ENCODE measurements at regions not wholly inside any gene's neighbourhood (a gene's known extent, or its start where the extent isn't known, plus 50 kb on each side); places are given as distances from the start of the nearest gene placed in this dataset.

DNA sequence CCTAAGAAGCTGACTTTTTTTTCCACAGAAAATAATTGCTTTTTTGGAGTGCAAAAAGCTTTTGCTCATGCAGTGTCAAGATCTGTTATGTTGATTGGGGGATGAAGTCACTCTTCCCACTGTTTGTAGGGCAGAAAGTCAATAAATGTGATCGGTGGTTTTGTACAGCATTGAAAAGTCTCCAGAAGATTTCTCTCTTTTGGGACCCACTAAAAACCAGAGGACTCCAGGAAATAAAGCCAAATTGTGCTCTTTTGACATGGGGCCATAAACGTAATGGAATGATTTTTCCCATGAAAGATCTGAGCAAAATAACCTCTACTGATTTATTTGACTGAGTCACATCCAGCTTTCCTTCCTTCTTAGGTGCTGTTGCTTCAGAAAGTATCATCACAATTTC lies 122.5 kb downstream of the SNAPC1 start:
- in situ Hi-C loops (cut with MboI; ENCODE audit: low sequenced_read_pairs), result no loop called here
- Histone ChIP-seq H2BK120ac (ENCODE audit: low read depth, low read length) (no peak overlapping the region), H4K20me1 (ENCODE audit: insufficient read depth, low read length) (no peaks in the 10 kb centered on the region), H2AK9ac (replicated peaks; ENCODE audit: low read depth, low read length, poor library complexity) (no peak overlapping the region), H2AK5ac (ENCODE audit: low read depth, low read length) (no peak overlapping the region), H3K23ac (ENCODE audit: low read depth, low read length) (no peak overlapping the region), H4K8ac (ENCODE audit: low read depth in 2 of 2, low read length in 2 of 2) (no peak overlapping the region), H3K4me3 (ENCODE audit: insufficient read depth, low read depth, low read length) (no peak overlapping the region), H3K79me1 (ENCODE audit: low read depth in 1 of 2, low read length in 2 of 2) (no peaks in the 10 kb centered on the region), H2BK20ac (ENCODE audit: low read depth, low read length) (no peak overlapping the region), H2AFZ (replicated peaks; ENCODE audit: low read length, poor library complexity) (no peak overlapping the region), H4K5ac (ENCODE audit: low read depth, low read length) (no peak overlapping the region), H3K27me3 (ENCODE audit: control insufficient read depth, insufficient read depth, low read length) (peaks cover 15% of the 10 kb centered on the region), H3K27ac (ENCODE audit: insufficient read depth, low read length) (no peak overlapping the region), H2BK5ac (ENCODE audit: low read depth, low read length, poor library complexity, severe bottlenecking) (no peak overlapping the region), H4K91ac (ENCODE audit: insufficient read depth, low read depth, low read length) (no peak overlapping the region), H3K14ac (replicated peaks; ENCODE audit: low read depth, low read length) (no peak overlapping the region), H3K4ac (ENCODE audit: low read depth, low read length) (no peak overlapping the region), H2BK15ac (ENCODE audit: low read depth, low read length) (no peak overlapping the region), H3K4me2 (ENCODE audit: low read depth, low read length) (no peak overlapping the region), H3K4me1 (ENCODE audit: control insufficient read depth, insufficient read depth, low read length) (no peaks in the 10 kb centered on the region), H3K9me3 (ENCODE audit: control insufficient read depth, insufficient read depth, low read length) (no peaks in the 10 kb centered on the region), H3K18ac (ENCODE audit: low read depth, low read length) (no peak overlapping the region), H3K56ac (ENCODE audit: extremely low read depth, insufficient read depth, low read length) (no peak overlapping the region), H3K9me1 (ENCODE audit: insufficient read depth, low read length) (no peaks in the 10 kb centered on the region), H3K36me3 (ENCODE audit: control insufficient read depth, insufficient read depth, low read length) (no peaks in the 10 kb centered on the region), H3K9ac (ENCODE audit: low read depth, low read length) (no peak overlapping the region)
- DNase-seq (no peak), ATAC-seq (ENCODE audit: low read depth) (no peak)
- no CpG with 5 or more reads among the region's 2 CpGs for WGBS, 2 experiments (ENCODE audit: extremely low coverage in 2 of 2, insufficient read length in 1 of 2)
- dilution Hi-C loops (cut with HindIII; ENCODE audit: low sequenced_read_pairs, unreplicated experiment), result no loop called here
- no TSS peak for BruUV-seq (replicated peaks)
- intact Hi-C loops (cut with micrococcal nuclease), result no loop called here
- ChIA-PET POLR2A (ENCODE audit: unreplicated experiment) (no interaction called here), CTCF (no interaction called here)
- TF ChIP-seq CEBPB (IDR thresholded peaks at IDR 0.05; ENCODE audit: low read depth, low read length) (no peak), ELK1 (IDR thresholded peaks at IDR 0.05; ENCODE audit: borderline replicate concordance, low read depth, low read length) (no peak), MAZ (IDR thresholded peaks at IDR 0.05; ENCODE audit: borderline replicate concordance, low read depth, low read length) (no peak), CTCF (conservative IDR thresholded peaks at IDR 0.05; ENCODE audit: low read depth, low read length) (no peak), FOS (IDR thresholded peaks at IDR 0.05; ENCODE audit: low read depth, low read length) (no peak)
- TF ChIP-seq, protein P1, sequence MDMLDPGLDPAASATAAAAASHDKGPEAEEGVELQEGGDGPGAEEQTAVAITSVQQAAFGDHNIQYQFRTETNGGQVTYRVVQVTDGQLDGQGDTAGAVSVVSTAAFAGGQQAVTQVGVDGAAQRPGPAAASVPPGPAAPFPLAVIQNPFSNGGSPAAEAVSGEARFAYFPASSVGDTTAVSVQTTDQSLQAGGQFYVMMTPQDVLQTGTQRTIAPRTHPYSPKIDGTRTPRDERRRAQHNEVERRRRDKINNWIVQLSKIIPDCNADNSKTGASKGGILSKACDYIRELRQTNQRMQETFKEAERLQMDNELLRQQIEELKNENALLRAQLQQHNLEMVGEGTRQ (IDR thresholded peaks at IDR 0.05; ENCODE audit: low read depth, low read length), result no peak

Data from IMR-90 (cell line).